Activated T-cell treated with anti-CD3 and anti-CD28 coated beads, Interleukin-2, amount 50 U/mL, for 48 hours (primary cell): ENCODE measurements at regions not wholly inside any gene's neighbourhood (a gene's known extent, or its start where the extent isn't known, plus 50 kb on each side); places are given as distances from the start of the nearest gene placed in this dataset.

ENCODE experiments used
- DNase-seq, 2 experiments: peaks; one replicate each; pipeline ENCODE4 v3.0.0-alpha.2; 2020

- no peak for DNase-seq
These were observed 1097.2 kb upstream of the CNTNAP5 start for GRCh38 chr2:122927710-122928557.

- DNase-seq: no peak
These were observed 1095.7 kb upstream of the CNTNAP5 start for GRCh38 chr2:122929347-122929746.

GRCh38 chr2:122935506-122935905 lies 1089.6 kb upstream of the CNTNAP5 start:
- DNase-seq: no peak

- no peak for DNase-seq
These were observed 1085.3 kb upstream of the CNTNAP5 start for GRCh38 chr2:122939796-122940195.

- no peak for DNase-seq
These were observed 1075.6 kb upstream of the CNTNAP5 start for GRCh38 chr2:122949523-122949922.

- no peak for DNase-seq
These were observed 1069.3 kb upstream of the CNTNAP5 start for GRCh38 chr2:122955776-122956175.

GRCh38 chr2:122960759-122961641 lies 1064.1 kb upstream of the CNTNAP5 start:
- DNase-seq: no peak

GRCh38 chr2:122966461-122966860 lies 1058.6 kb upstream of the CNTNAP5 start:
- no peak for DNase-seq

- no peak for DNase-seq
These were observed 1047.5 kb upstream of the CNTNAP5 start for GRCh38 chr2:122977580-122977979.

- no peak for DNase-seq
These were observed 1044.4 kb upstream of the CNTNAP5 start for GRCh38 chr2:122980671-122981070.

- DNase-seq: no peak
These were observed 1042.2 kb upstream of the CNTNAP5 start for GRCh38 chr2:122982936-122983335.

GRCh38 chr2:122988395-122989221 lies 1036.5 kb upstream of the CNTNAP5 start:
- DNase-seq: no peak

GRCh38 chr2:122993592-122993991 lies 1031.5 kb upstream of the CNTNAP5 start:
- DNase-seq: no peak

- no peak for DNase-seq
These were observed 1025.8 kb upstream of the CNTNAP5 start for GRCh38 chr2:122999258-122999657.

- DNase-seq: no peak
These were observed 1025.3 kb upstream of the CNTNAP5 start for GRCh38 chr2:122999821-123000220.

GRCh38 chr2:123002660-123003248 lies 1022.3 kb upstream of the CNTNAP5 start:
- no peak for DNase-seq

- no peak for DNase-seq
These were observed 1009.9 kb upstream of the CNTNAP5 start for GRCh38 chr2:123015186-123015585.

GRCh38 chr2:123035541-123035940 lies 989.5 kb upstream of the CNTNAP5 start:
- DNase-seq: no peak

GRCh38 chr2:123036300-123036699 lies 988.8 kb upstream of the CNTNAP5 start:
- no peak for DNase-seq

GRCh38 chr2:123040506-123040905 lies 984.6 kb upstream of the CNTNAP5 start:
- no peak for DNase-seq

GRCh38 chr2:123043458-123043857 lies 981.6 kb upstream of the CNTNAP5 start:
- no peak for DNase-seq

GRCh38 chr2:123045713-123046112 lies 979.4 kb upstream of the CNTNAP5 start:
- no peak for DNase-seq

GRCh38 chr2:123047186-123047585 lies 977.9 kb upstream of the CNTNAP5 start:
- no peak for DNase-seq
